Adrenal gland (tissue), 5 donors: ENCODE measurements at regions not wholly inside any gene's neighbourhood (a gene's known extent, or its start where the extent isn't known, plus 50 kb on each side); places are given as distances from the start of the nearest gene placed in this dataset.
"Not testable (repeated sequence)": the region's sequence is repeated elsewhere in the genome, so short reads cannot be mapped to it uniquely, and the experiment has no call there.

Experiments used
- CTCF ChIP-seq, 6 experiments: fragments of 450-650 bp in 4 of 6; fragments of 200-600 bp in 2 of 6; sonication (generic) in 1 of 6; IDR thresholded peaks; 1 replicate in 5 of 6; 2 replicates in 1 of 6; pipeline versions ENCODE4 v1.5.1 to v1.8.0; 2016 to 2021; ENCODE audit warnings: antibody characterized with exemption in 6 of 6, mild to moderate bottlenecking in 2 of 6, moderate library complexity in 1 of 6
- POLR2A ChIP-seq, 2 donors: fragments of 450-650 bp; IDR thresholded peaks; one replicate each; pipeline ENCODE4 v1.6.1; 2017; ENCODE audit warnings: antibody characterized with exemption in 2 of 2, mild to moderate bottlenecking in 2 of 2, moderate library complexity in 1 of 2
- donor health status: DM: no; HTN: no; CAD: no.

- TF ChIP-seq CTCF, POLR2A (IDR thresholded peaks at IDR 0.05): not testable (repeated sequence)
These were observed 695.2 kb upstream of the POU3F4 start for GRCh38 chrX:82812902-82813301.
